H1 (cell line): ENCODE measurements at regions not wholly inside any gene's neighbourhood (a gene's known extent, or its start where the extent isn't known, plus 50 kb on each side); places are given as distances from the start of the nearest gene placed in this dataset.

Source experiments
- CTCF ChIA-PET: fragments of 300-600 bp; sonication (Branson Sonifier 250); formaldehyde crosslinking; loops from one replicate; lab custom pipeline; 2021; ENCODE audit not compliant: partially characterized antibody; lab: Charles Lee
- POLR2A ChIA-PET: fragments of 300-600 bp; sonication (Branson Sonifier 250); formaldehyde crosslinking; loops from one replicate; lab custom pipeline; 2021; ENCODE audit warnings: inconsistent platforms; ENCODE audit not compliant: partially characterized antibody; lab: Charles Lee
- DNase-seq, 2 experiments: peaks; one replicate each; pipeline versions ENCODE4 v3.0.0 to v3.0.0-alpha.2; 2010 to 2022; ENCODE audit warnings: low spot score in 2 of 2, low read depth in 1 of 2, mixed read lengths in 1 of 2
- FAIRE-seq: peaks from 2 replicates; lab custom pipeline; 2011; peaks lifted over from hg19 to GRCh38; lab: Jason Lieb, UNC
- H2AFZ ChIP-seq: 2 replicates; pipeline ENCODE4 v1.8.1; 2012; ENCODE audit warnings: low read length, inconsistent platforms
- H2AK5ac ChIP-seq: 2 replicates; pipeline ENCODE4 v1.6.1; 2013; ENCODE audit warnings: low read depth, low read length
- H2BK120ac ChIP-seq: replicated peaks from 2 replicates; pipeline ENCODE3; 2013; ENCODE audit warnings: low read depth, low read length, inconsistent platforms
- H2BK12ac ChIP-seq: 2 replicates; pipeline ENCODE4 v1.6.1; 2013; ENCODE audit warnings: low read depth, low read length
- H2BK15ac ChIP-seq: 2 replicates; pipeline ENCODE4 v1.6.1; 2013; ENCODE audit warnings: low read length
- H2BK20ac ChIP-seq: 2 replicates; pipeline ENCODE4 v1.6.1; 2013; ENCODE audit warnings: low read length
- H2BK5ac ChIP-seq: 2 replicates; pipeline ENCODE4 v1.6.1; 2013; ENCODE audit warnings: low read depth, low read length
- H3K14ac ChIP-seq: 2 replicates; pipeline ENCODE4 v1.6.1; 2013; ENCODE audit warnings: inconsistent platforms; ENCODE audit not compliant: insufficient read length
- H3K18ac ChIP-seq: 2 replicates; pipeline ENCODE4 v1.6.1; 2013; ENCODE audit warnings: low read length; ENCODE audit errors: extremely low read depth
- H3K23ac ChIP-seq: 2 replicates; pipeline ENCODE4 v1.6.1; 2013; ENCODE audit warnings: inconsistent platforms; ENCODE audit not compliant: insufficient read length
- H3K23me2 ChIP-seq: 2 replicates; pipeline ENCODE4 v1.6.1; 2013; ENCODE audit warnings: low read depth, low read length
- H3K27ac ChIP-seq: 2 replicates; pipeline ENCODE4 v1.6.1; 2011; ENCODE audit warnings: low read depth, low read length, inconsistent platforms
- H3K27me3 ChIP-seq, 4 experiments: replicated peaks in 1 of 4; 1 replicate in 1 of 4; 2 replicates in 3 of 4; pipeline versions ENCODE4 v1.6.1 to v1.8.1; 2011 to 2013; ENCODE audit warnings: low read length in 3 of 4, mild to moderate bottlenecking in 3 of 4, inconsistent platforms in 2 of 4, mixed read lengths in 2 of 4, moderate library complexity in 1 of 4; ENCODE audit not compliant: control insufficient read depth in 3 of 4, insufficient read depth in 3 of 4; ENCODE audit errors: extremely low read depth in 1 of 4
- H3K36me3 ChIP-seq, 4 experiments: 2 replicates each; pipeline versions ENCODE4 v1.6.1 to v1.8.1; 2011 to 2013; ENCODE audit warnings: mild to moderate bottlenecking in 4 of 4, low read length in 3 of 4, moderate library complexity in 2 of 4, control low read depth in 1 of 4, inconsistent platforms in 1 of 4; ENCODE audit not compliant: insufficient read depth in 4 of 4, control insufficient read depth in 2 of 4
- H3K4ac ChIP-seq: replicated peaks from 2 replicates; pipeline ENCODE3; 2013; ENCODE audit warnings: low read length, low read depth, mixed read lengths, inconsistent platforms; ENCODE audit not compliant: insufficient read length
- H3K4me1 ChIP-seq, 4 experiments: replicated peaks in 1 of 4; 1 replicate in 1 of 4; 2 replicates in 3 of 4; pipeline versions ENCODE4 v1.6.1 to v1.8.1; 2011 to 2013; ENCODE audit warnings: low read length in 3 of 4, inconsistent platforms in 2 of 4, mixed read lengths in 1 of 4; ENCODE audit not compliant: insufficient read depth in 4 of 4, control insufficient read depth in 3 of 4
- H3K4me2 ChIP-seq, 2 experiments: 2 replicates each; pipeline versions ENCODE4 v1.6.1 to v1.8.1; 2011 to 2013; ENCODE audit warnings: low read depth in 2 of 2, low read length in 2 of 2, control low read depth in 1 of 2, inconsistent platforms in 1 of 2, mild to moderate bottlenecking in 1 of 2; ENCODE audit not compliant: insufficient read depth in 1 of 2
- H3K4me3 ChIP-seq, 4 experiments: fragments of 200-600, 300-600 bp in 1 of 4; sonication (generic), shearing (Covaris generic), sonication (Bioruptor Twin) in 1 of 4; 2 replicates each; pipeline versions ENCODE4 v1.5.1 to v1.8.1; 2011 to 2016; ENCODE audit warnings: low read length in 4 of 4, low read depth in 3 of 4, control low read depth in 2 of 4, inconsistent platforms in 2 of 4, mild to moderate bottlenecking in 2 of 4, mixed read lengths in 1 of 4, moderate library complexity in 1 of 4; ENCODE audit not compliant: insufficient read depth in 2 of 4; ENCODE audit errors: extremely low read depth in 1 of 4
- H3K56ac ChIP-seq: replicated peaks from 2 replicates; pipeline ENCODE3; 2013; ENCODE audit warnings: low read depth, mild to moderate bottlenecking, mixed read lengths, low read length, inconsistent platforms; ENCODE audit not compliant: insufficient read length
- H3K79me1 ChIP-seq: 2 replicates; pipeline ENCODE4 v1.6.1; 2013; ENCODE audit warnings: low read depth, low read length, control low read depth
- H3K79me2 ChIP-seq, 2 experiments: 2 replicates each; pipeline versions ENCODE4 v1.6.1 to v1.8.1; 2012 to 2013; ENCODE audit warnings: low read length in 2 of 2, mild to moderate bottlenecking in 2 of 2, inconsistent platforms in 1 of 2; ENCODE audit not compliant: insufficient read depth in 2 of 2, control insufficient read depth in 1 of 2
- H3K9ac ChIP-seq, 4 experiments: replicated peaks in 1 of 4; 1 replicate in 1 of 4; 2 replicates in 3 of 4; pipeline versions ENCODE4 v1.6.1 to v1.8.1; 2011 to 2013; ENCODE audit warnings: low read depth in 3 of 4, low read length in 3 of 4, control low read depth in 2 of 4, mild to moderate bottlenecking in 2 of 4, moderate library complexity in 2 of 4, inconsistent platforms in 1 of 4; ENCODE audit errors: extremely low read depth in 1 of 4
- H3K9me3 ChIP-seq, 2 experiments: 2 replicates each; pipeline versions ENCODE4 v1.6.1 to v1.8.1; 2012 to 2013; ENCODE audit warnings: mild to moderate bottlenecking in 2 of 2, moderate library complexity in 2 of 2, control low read depth in 1 of 2, inconsistent platforms in 1 of 2, low read depth in 1 of 2, low read length in 1 of 2, mixed read lengths in 1 of 2; ENCODE audit not compliant: insufficient read depth in 2 of 2
- H4K20me1 ChIP-seq, 2 experiments: replicated peaks in 1 of 2; 2 replicates each; pipeline versions ENCODE3 to v1.8.1; 2011 to 2013; ENCODE audit warnings: inconsistent platforms in 2 of 2, low read length in 2 of 2, mild to moderate bottlenecking in 1 of 2; ENCODE audit not compliant: insufficient read depth in 2 of 2, control insufficient read depth in 1 of 2
- H4K5ac ChIP-seq: 2 replicates; pipeline ENCODE4 v1.6.1; 2013; ENCODE audit warnings: low read length, low read depth, mixed read lengths, inconsistent platforms; ENCODE audit not compliant: insufficient read length
- H4K8ac ChIP-seq: 2 replicates; pipeline ENCODE4 v1.8.0; 2013; ENCODE audit warnings: mild to moderate bottlenecking, moderate library complexity, low read length, inconsistent platforms; ENCODE audit not compliant: insufficient read depth; ENCODE audit errors: extremely low read depth
- H4K91ac ChIP-seq: replicated peaks from 2 replicates; pipeline ENCODE3; 2013; ENCODE audit warnings: low read length, mixed read lengths, inconsistent platforms; ENCODE audit not compliant: insufficient read length
- WGBS, 2 experiments: shearing (Covaris generic) in 1 of 2; methylation state at CpG; one replicate each; pipeline versions ENCODE4 v1.1.6 to v1.1.7; 2013 to 2015; ENCODE audit warnings: low lambda C conversion rate in 2 of 2, mixed read lengths in 2 of 2, inconsistent platforms in 1 of 2, low coverage in 1 of 2, missing lambda C conversion rate in 1 of 2; ENCODE audit not compliant: insufficient replicate concordance in 2 of 2, insufficient coverage in 1 of 2, insufficient read length in 1 of 2; ENCODE audit errors: extremely low coverage in 1 of 2, missing lambda C conversion rate in 1 of 2; 5-methylcytosine and 5-hydroxymethylcytosine counted together

DNA sequence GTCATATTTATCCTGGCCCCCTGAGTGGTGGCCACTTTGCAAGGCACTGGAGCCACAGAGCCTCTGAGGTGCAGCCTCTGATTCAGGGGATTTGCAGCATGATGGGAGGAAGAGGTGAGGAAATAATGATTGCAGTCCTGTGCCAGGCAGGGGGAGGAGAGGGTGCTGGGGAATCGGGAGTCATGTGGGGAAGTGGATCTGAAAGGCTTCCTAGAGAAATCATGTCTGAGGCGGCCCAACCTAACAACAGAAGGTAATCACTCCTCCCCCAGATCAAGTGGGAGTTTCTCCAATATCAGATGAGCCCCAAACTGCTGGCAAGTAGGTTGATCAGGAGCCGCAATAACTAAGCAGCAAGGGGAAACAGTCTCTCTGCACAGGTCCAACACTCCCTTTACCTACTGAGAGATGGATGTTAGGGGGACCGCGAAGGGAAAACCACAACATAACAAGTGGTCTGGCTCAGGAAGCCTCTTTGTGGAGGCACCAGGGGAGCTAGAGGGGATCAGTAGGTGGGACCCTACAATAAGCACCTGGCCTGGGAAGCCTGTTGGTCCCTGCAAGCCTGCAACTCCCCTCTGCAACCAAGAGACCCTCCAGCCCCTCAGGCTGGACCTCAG, 71.8 kb upstream of the NPAS2 start:
- Histone ChIP-seq H3K27me3 (no peaks in the 10 kb centered on the region), H3K79me1 (no peaks in the 10 kb centered on the region), H4K5ac (no peak overlapping the region), H2BK5ac (no peak overlapping the region), H3K56ac (no peak overlapping the region), H3K4ac (no peak overlapping the region), H2BK15ac (no peak overlapping the region), H3K18ac (no peak overlapping the region), H3K14ac (no peak overlapping the region), H2BK12ac (no peak overlapping the region), H3K4me1 (no peaks in the 10 kb centered on the region), H2BK120ac (no peak overlapping the region), H3K23me2 (no peaks in the 10 kb centered on the region), H2BK20ac (no peak overlapping the region), H3K9me3 (no peaks in the 10 kb centered on the region), H3K9ac (no peak overlapping the region), H3K4me3 (no peak overlapping the region), H2AK5ac (no peak overlapping the region), H2AFZ (no peak overlapping the region), H3K23ac (no peak overlapping the region), H3K36me3 (no peaks in the 10 kb centered on the region), H3K27ac (no peak overlapping the region), H4K91ac (no peak overlapping the region), H3K4me2 (no peak overlapping the region), H3K79me2 (no peaks in the 10 kb centered on the region), H4K8ac (peak overlapping the region; percentile 64; the same call in 1 of the 2 replicates), H4K20me1 (no peaks in the 10 kb centered on the region)
- no peak for FAIRE-seq
- WGBS, 2 experiments: 87% methylated on average over 5 of the region's 5 CpGs; no CpG with 5 or more reads in 1 of the 2 experiments
- DNase-seq: no peak
- CTCF ChIA-PET: interaction anchor here (1.6 kb wide), 1 partner anchor 18 kb away, joined by 3 read pairs; no protein-coding TSS in a partner anchor
- POLR2A ChIA-PET: no interaction called here
